Esophagus squamous epithelium (tissue), 5 donors: ENCODE measurements at regions not wholly inside any gene's neighbourhood (a gene's known extent, or its start where the extent isn't known, plus 50 kb on each side); places are given as distances from the start of the nearest gene placed in this dataset.

Experiments
- DNase-seq: peaks from one replicate; lab custom pipeline; 2025; lab: John Stamatoyannopoulos, UW
- H3K27ac ChIP-seq, 4 donors: fragments of 200-600 bp; sonication (generic); one replicate each; pipeline ENCODE4 v1.5.1; 2016 to 2019; ENCODE audit warnings: mild to moderate bottlenecking in 1 of 4
- H3K27me3 ChIP-seq, 4 donors: fragments of 200-600 bp; sonication (generic); 1 replicate in 3 of 4; 2 replicates in 1 of 4; pipeline versions ENCODE4 v1.5.1 to v1.6.0; 2017 to 2021; ENCODE audit warnings: antibody characterized with exemption in 1 of 4
- H3K36me3 ChIP-seq, 3 donors: fragments of 200-600 bp; sonication (generic); one replicate each; pipeline ENCODE4 v1.5.1; 2016 to 2019
- H3K4me1 ChIP-seq, 3 donors: fragments of 200-600 bp; sonication (generic); one replicate each; pipeline ENCODE4 v1.5.1; 2017 to 2019
- H3K4me3 ChIP-seq, 4 donors: fragments of 200-600 bp; sonication (generic); 1 replicate in 3 of 4; 2 replicates in 1 of 4; pipeline ENCODE4 v1.5.1; 2016 to 2019; ENCODE audit warnings: mild to moderate bottlenecking in 2 of 4, moderate library complexity in 1 of 4
- H3K9me3 ChIP-seq, 3 donors: fragments of 200-600 bp; sonication (generic); one replicate each; pipeline ENCODE4 v1.5.1; 2016 to 2019
- POLR2A ChIP-seq, 4 donors: fragments of 450-650 bp; IDR thresholded peaks; one replicate each; pipeline ENCODE4 v1.6.1; 2017; ENCODE audit warnings: antibody characterized with exemption in 4 of 4, mild to moderate bottlenecking in 4 of 4, moderate library complexity in 3 of 4
- WGBS, 2 donors: methylation state at CpG; one replicate each; pipeline ENCODE4 v1.1.5; 2018; 5-methylcytosine and 5-hydroxymethylcytosine counted together
- intact Hi-C: fragments of 100-400 bp; cut with DNase I; formaldehyde crosslinking; loops from one replicate; pipeline ENCODE4 v1.15.0; 2022
- TF ChIP-seq, protein P1 (sequence below), 6 experiments: fragments of 450-650 bp in 4 of 6; fragments of 200-600 bp in 2 of 6; sonication (generic) in 2 of 6; IDR thresholded peaks; one replicate each; pipeline ENCODE4 v1.5.1; 2016 to 2019; ENCODE audit warnings: antibody characterized with exemption in 6 of 6, mild to moderate bottlenecking in 4 of 6, moderate library complexity in 4 of 6
- donor health status: DM: yes; HTN: yes; CAD: no.

DNA sequence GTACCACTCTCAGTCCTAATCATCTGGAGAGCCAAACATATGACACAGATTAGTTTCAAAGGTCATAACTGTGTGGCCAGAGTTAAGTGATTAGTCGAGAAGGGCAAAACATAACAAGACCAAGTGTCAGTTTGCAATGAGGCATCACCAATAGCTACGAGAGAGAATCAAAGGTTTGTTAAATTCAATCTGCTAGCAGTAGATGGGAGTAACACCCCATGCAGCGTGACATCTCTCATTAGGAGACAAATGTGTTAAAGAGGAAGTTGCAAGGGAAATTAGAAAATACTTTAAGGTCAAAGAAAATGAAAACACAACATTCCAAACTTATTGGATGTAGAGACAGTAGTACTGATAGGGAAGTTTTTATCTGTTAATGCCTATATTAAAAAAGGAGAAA, 135.7 kb upstream of the SYT10 start:
- Histone ChIP-seq H3K4me3 (no peak overlapping the region), H3K9me3 (no peaks in the 10 kb centered on the region), H3K27me3 (no peaks in the 10 kb centered on the region), H3K27ac (no peak overlapping the region), H3K4me1 (no peaks in the 10 kb centered on the region), H3K36me3 (no peaks in the 10 kb centered on the region)
- DNase-seq: no peak
- TF ChIP-seq, protein P1, sequence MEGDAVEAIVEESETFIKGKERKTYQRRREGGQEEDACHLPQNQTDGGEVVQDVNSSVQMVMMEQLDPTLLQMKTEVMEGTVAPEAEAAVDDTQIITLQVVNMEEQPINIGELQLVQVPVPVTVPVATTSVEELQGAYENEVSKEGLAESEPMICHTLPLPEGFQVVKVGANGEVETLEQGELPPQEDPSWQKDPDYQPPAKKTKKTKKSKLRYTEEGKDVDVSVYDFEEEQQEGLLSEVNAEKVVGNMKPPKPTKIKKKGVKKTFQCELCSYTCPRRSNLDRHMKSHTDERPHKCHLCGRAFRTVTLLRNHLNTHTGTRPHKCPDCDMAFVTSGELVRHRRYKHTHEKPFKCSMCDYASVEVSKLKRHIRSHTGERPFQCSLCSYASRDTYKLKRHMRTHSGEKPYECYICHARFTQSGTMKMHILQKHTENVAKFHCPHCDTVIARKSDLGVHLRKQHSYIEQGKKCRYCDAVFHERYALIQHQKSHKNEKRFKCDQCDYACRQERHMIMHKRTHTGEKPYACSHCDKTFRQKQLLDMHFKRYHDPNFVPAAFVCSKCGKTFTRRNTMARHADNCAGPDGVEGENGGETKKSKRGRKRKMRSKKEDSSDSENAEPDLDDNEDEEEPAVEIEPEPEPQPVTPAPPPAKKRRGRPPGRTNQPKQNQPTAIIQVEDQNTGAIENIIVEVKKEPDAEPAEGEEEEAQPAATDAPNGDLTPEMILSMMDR (IDR thresholded peaks at IDR 0.05): no peak
- TF ChIP-seq POLR2A (IDR thresholded peaks at IDR 0.05): no peak
- WGBS, 2 donors: 46% methylated on average over 3 of the region's 3 CpGs
- intact Hi-C loops: no loop called here

DNA sequence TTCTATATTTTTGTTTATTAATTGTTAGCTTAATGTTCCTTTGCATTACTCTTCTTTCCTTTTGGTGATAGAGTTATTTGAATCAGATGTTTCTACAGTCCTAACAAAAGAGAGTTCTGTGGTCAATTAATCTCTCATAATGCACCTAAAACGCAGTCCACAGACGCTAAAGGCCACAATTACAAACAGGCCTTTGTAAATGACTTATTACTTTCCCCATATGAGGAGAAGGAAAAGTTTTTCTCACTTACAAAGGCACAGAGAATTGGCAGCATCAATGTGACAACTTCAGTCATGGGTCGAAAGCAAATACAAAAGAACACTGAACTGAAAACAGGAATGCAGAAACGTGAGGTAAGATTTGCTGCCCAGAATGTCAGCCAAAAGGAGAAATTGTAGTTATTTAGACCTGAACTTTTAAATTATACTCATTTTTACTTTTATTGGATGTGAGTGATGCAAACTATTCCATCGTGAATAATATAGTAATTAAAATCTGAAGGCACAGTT, 142.0 kb upstream of the SYT10 start:
- TF ChIP-seq POLR2A (IDR thresholded peaks at IDR 0.05): no peak
- TF ChIP-seq, protein P1 (IDR thresholded peaks at IDR 0.05): no peak
- Histone ChIP-seq H3K4me3 (no peak overlapping the region), H3K27me3 (no peaks in the 10 kb centered on the region), H3K9me3 (no peaks in the 10 kb centered on the region), H3K27ac (no peak overlapping the region), H3K4me1 (no peaks in the 10 kb centered on the region), H3K36me3 (no peaks in the 10 kb centered on the region)
- 28 to 45% methylated on average over 5 of the region's 5 CpGs for WGBS, 2 donors
- intact Hi-C loops: no loop called here
- DNase-seq: no peak

DNA sequence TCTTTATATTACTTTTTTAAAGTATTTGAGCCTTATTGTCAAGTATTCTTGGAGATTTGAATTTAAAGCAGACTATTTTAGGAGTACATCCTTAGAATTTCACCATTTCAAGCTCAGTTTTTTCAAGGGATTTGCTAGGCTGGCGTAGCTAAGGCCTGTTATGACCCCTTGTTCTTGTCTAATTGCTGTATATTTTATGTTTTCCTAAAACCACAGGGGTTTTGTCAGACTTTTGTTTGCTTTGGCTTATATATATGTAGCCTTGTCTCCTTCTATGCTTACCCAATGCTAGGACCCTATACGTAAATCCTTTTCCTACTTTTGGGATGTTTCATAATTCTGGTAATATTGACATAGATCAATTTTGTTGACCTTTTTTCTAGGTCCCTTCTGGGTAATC, 147.0 kb upstream of the SYT10 start:
- intact Hi-C loops: no loop called here
- Histone ChIP-seq H3K9me3 (no peaks in the 10 kb centered on the region), H3K4me1 (peaks cover 0 to 17% (median 3%) of the 10 kb centered on the region in 3 donors), H3K4me3 (no peak overlapping the region), H3K36me3 (no peaks in the 10 kb centered on the region), H3K27me3 (no peaks in the 10 kb centered on the region), H3K27ac (no peak overlapping the region)
- TF ChIP-seq POLR2A (IDR thresholded peaks at IDR 0.05): no peak
- TF ChIP-seq, protein P1 (IDR thresholded peaks at IDR 0.05): no peak
- DNase-seq: no peak
- WGBS, 2 donors: 64 to 81% methylated on average over 2 of the region's 2 CpGs

DNA sequence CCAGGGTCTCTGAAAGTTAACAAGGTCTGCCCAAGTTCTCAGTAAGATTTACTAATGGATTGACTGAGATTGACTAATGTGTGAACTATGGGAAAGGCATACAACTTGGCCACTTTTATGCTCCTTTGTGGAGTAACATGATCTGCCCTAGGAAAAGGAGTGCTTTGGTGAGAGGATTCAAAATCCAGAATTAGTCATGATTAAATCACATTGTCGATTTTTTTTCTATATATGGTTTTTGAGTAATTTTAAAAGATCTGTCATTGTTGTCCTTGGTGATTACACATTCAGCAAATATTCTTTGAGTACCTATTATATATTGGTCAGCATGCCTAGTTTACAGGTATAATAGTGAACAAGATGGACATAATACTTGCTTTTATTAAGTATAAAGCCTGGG, 147.7 kb upstream of the SYT10 start:
- Histone ChIP-seq H3K4me3 (no peak overlapping the region), H3K9me3 (no peaks in the 10 kb centered on the region), H3K27ac (peak overlapping the region in 2 of 4 donors; percentile 12 to 37), H3K4me1 (peaks cover 0 to 17% (median 3%) of the 10 kb centered on the region in 3 donors), H3K27me3 (no peaks in the 10 kb centered on the region), H3K36me3 (no peaks in the 10 kb centered on the region)
- no peak for TF ChIP-seq POLR2A (IDR thresholded peaks at IDR 0.05)
- TF ChIP-seq, protein P1 (IDR thresholded peaks at IDR 0.05): no peak
- no peak for DNase-seq
- intact Hi-C loops: no loop called here
- 36 to 37% methylated on average over 1 of the region's 1 CpG for WGBS, 2 donors

DNA sequence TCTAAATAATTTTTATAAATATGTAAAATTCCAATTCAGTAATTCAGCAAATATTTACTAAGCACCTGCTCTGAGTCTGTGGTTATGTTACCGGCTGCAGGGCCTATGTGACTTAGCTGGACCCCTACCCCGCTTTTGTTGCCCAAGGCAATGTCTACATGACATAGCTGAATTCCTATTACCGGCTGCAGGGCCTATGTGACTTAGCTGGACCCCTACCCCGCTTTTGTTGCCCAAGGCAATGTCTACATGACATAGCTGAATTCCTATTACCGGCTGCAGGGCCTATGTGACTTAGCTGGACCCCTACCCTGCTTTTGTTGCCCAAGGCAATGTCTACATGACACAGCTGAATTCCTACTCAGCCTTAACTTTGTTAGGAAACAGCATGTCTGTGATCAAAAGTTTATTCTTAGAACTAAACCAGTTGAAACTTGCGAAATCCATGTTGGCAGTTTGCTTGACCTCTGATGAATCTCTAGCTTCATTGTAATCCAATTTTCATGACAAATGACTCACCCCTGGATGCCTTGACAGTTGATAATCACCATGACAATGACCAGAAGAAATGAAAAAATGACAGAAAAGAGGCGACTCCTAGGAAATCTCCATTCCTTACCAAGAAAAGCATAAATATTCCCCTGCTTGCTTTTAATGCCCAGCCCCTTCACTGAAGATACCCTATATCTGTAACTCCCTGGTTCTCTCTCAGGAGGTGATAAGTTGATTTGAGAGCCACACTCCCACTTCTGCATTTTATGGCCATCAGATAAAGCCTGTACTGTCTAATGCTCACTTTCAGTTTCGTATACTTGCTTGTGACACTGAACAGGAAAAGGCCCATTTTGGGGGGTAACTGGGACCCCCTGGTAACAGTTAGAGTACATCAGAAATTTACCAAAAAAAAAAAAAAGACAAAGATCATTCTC, 148.4 kb upstream of the SYT10 start:
- no peak for TF ChIP-seq POLR2A (IDR thresholded peaks at IDR 0.05)
- TF ChIP-seq, protein P1 (IDR thresholded peaks at IDR 0.05): no peak
- DNase-seq: no peak
- Histone ChIP-seq H3K4me3 (no peak overlapping the region), H3K36me3 (no peaks in the 10 kb centered on the region), H3K4me1 (peaks cover 0 to 17% (median 3%) of the 10 kb centered on the region in 3 donors), H3K27ac (peak overlapping the region in 3 of 4 donors; percentile 12 to 37 (median 34)), H3K9me3 (no peaks in the 10 kb centered on the region), H3K27me3 (no peaks in the 10 kb centered on the region)
- intact Hi-C loops: no loop called here
- 28 to 38% methylated on average over 8 of the region's 8 CpGs for WGBS, 2 donors
